WTC11 (cell line): ENCODE measurements at regions not wholly inside any gene's neighbourhood (a gene's known extent, or its start where the extent isn't known, plus 50 kb on each side); places are given as distances from the start of the nearest gene placed in this dataset.
"Not testable (repeated sequence)": the region's sequence is repeated elsewhere in the genome, so short reads cannot be mapped to it uniquely, and the experiment has no call there.

ENCODE experiments used
- ESRRA ChIP-seq: sonication (generic); formaldehyde crosslinking; IDR thresholded peaks from 2 replicates; pipeline ENCODE4 v1.8.1; 2022; ENCODE audit warnings: mild to moderate bottlenecking, missing genetic modification reagents, borderline replicate concordance
- IRF2 ChIP-seq: sonication (generic); formaldehyde crosslinking; IDR thresholded peaks from 2 replicates; pipeline ENCODE4 v1.8.0; 2022; ENCODE audit warnings: low read depth, missing genetic modification reagents, borderline replicate concordance
- NFATC4 ChIP-seq: fragments of 250-450 bp; sonication (Bioruptor Pico); IDR thresholded peaks from 2 replicates; pipeline ENCODE4 v1.9.0; 2021; ENCODE audit warnings: mild to moderate bottlenecking
- NFE2L1 ChIP-seq: sonication (generic); formaldehyde crosslinking; IDR thresholded peaks from 2 replicates; pipeline ENCODE4 v1.8.1; 2023; ENCODE audit warnings: missing genetic modification reagents
- RELA ChIP-seq: sonication (generic); formaldehyde crosslinking; IDR thresholded peaks from 2 replicates; pipeline ENCODE4 v1.8.1; 2022; ENCODE audit warnings: missing genetic modification reagents, mild to moderate bottlenecking, borderline replicate concordance
- TP53 ChIP-seq: sonication (generic); formaldehyde crosslinking; IDR thresholded peaks from 2 replicates; pipeline ENCODE4 v1.8.1; 2023; ENCODE audit warnings: mild to moderate bottlenecking, missing genetic modification reagents
- TF ChIP-seq, protein P1 (sequence below): fragments of 200-600 bp; IDR thresholded peaks from 2 replicates; pipeline ENCODE4 v1.8.0; 2022; ENCODE audit warnings: antibody characterized with exemption
- TF ChIP-seq, protein P2 (sequence below): sonication (generic); formaldehyde crosslinking; conservative IDR thresholded peaks from 2 replicates; pipeline ENCODE4 v1.8.1; 2022; ENCODE audit warnings: mild to moderate bottlenecking, missing genetic modification reagents
- TF ChIP-seq, protein P3 (sequence below): sonication (generic); formaldehyde crosslinking; IDR thresholded peaks from 2 replicates; pipeline ENCODE4 v1.8.0; 2022; ENCODE audit warnings: mild to moderate bottlenecking, missing genetic modification reagents
- TF ChIP-seq, protein P4 (sequence below): sonication (generic); formaldehyde crosslinking; IDR thresholded peaks from 2 replicates; pipeline ENCODE4 v1.8.1; 2022; ENCODE audit warnings: mild to moderate bottlenecking, moderate library complexity, missing genetic modification reagents
- TF ChIP-seq, protein P5 (sequence below): sonication (generic); formaldehyde crosslinking; IDR thresholded peaks from 2 replicates; pipeline ENCODE4 v1.8.1; 2023; ENCODE audit warnings: mild to moderate bottlenecking, missing genetic modification reagents, moderate library complexity

DNA sequence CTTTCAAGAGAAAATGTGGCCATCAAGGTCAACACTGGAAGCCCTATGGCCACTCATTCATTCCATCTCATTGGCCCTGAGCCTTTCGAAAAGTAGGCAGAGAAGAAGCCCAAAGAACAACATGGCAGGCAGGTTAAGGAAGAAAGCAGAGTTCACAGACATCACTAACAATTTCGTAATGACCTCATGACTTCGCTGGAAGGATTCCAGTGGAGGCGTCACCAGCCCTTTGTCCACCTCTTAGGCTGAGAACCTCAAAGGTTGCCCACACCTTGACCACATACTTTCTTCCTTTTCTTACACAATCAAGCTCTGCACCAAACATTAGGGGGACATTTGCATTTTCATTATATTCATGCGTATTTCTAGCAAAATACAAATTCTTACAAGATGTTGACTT, 252.4 kb upstream of the PLGLB2 start:
- not testable (repeated sequence) for TF ChIP-seq IRF2 (CRISPR knock-in tag); ESRRA (CRISPR knock-in tag); NFATC4 (CRISPR knock-in tag); RELA (CRISPR knock-in tag); TP53; NFE2L1 (CRISPR knock-in tag)
- TF ChIP-seq, protein P1, sequence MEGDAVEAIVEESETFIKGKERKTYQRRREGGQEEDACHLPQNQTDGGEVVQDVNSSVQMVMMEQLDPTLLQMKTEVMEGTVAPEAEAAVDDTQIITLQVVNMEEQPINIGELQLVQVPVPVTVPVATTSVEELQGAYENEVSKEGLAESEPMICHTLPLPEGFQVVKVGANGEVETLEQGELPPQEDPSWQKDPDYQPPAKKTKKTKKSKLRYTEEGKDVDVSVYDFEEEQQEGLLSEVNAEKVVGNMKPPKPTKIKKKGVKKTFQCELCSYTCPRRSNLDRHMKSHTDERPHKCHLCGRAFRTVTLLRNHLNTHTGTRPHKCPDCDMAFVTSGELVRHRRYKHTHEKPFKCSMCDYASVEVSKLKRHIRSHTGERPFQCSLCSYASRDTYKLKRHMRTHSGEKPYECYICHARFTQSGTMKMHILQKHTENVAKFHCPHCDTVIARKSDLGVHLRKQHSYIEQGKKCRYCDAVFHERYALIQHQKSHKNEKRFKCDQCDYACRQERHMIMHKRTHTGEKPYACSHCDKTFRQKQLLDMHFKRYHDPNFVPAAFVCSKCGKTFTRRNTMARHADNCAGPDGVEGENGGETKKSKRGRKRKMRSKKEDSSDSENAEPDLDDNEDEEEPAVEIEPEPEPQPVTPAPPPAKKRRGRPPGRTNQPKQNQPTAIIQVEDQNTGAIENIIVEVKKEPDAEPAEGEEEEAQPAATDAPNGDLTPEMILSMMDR, result not testable (repeated sequence)
- TF ChIP-seq, protein P2, sequence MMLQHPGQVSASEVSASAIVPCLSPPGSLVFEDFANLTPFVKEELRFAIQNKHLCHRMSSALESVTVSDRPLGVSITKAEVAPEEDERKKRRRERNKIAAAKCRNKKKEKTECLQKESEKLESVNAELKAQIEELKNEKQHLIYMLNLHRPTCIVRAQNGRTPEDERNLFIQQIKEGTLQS (CRISPR knock-in tag), result not testable (repeated sequence)
- TF ChIP-seq, protein P3, sequence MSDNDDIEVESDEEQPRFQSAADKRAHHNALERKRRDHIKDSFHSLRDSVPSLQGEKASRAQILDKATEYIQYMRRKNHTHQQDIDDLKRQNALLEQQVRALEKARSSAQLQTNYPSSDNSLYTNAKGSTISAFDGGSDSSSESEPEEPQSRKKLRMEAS, result not testable (repeated sequence)
- TF ChIP-seq, protein P4, sequence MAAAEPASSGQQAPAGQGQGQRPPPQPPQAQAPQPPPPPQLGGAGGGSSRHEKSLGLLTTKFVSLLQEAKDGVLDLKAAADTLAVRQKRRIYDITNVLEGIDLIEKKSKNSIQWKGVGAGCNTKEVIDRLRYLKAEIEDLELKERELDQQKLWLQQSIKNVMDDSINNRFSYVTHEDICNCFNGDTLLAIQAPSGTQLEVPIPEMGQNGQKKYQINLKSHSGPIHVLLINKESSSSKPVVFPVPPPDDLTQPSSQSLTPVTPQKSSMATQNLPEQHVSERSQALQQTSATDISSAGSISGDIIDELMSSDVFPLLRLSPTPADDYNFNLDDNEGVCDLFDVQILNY (CRISPR knock-in tag), result not testable (repeated sequence)
- TF ChIP-seq, protein P5, sequence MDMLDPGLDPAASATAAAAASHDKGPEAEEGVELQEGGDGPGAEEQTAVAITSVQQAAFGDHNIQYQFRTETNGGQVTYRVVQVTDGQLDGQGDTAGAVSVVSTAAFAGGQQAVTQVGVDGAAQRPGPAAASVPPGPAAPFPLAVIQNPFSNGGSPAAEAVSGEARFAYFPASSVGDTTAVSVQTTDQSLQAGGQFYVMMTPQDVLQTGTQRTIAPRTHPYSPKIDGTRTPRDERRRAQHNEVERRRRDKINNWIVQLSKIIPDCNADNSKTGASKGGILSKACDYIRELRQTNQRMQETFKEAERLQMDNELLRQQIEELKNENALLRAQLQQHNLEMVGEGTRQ, result not testable (repeated sequence)
